Activated CD4-positive, CD25-positive, alpha-beta regulatory T cell treated with anti-CD3 and anti-CD28 coated beads, Interleukin-2, amount 50 U/mL, for 16 hours (primary cell): ENCODE measurements at regions not wholly inside any gene's neighbourhood (a gene's known extent, or its start where the extent isn't known, plus 50 kb on each side); places are given as distances from the start of the nearest gene placed in this dataset.
"Not testable (repeated sequence)": the region's sequence is repeated elsewhere in the genome, so short reads cannot be mapped to it uniquely, and the experiment has no call there.

ENCODE experiments used
- DNase-seq: peaks from one replicate; pipeline ENCODE4 v3.0.0-alpha.2; 2020; ENCODE audit warnings: low read depth, low spot score

- DNase-seq = no peak
Observed at GRCh38 chr4:140249351-140249750, 95.4 kb upstream of the MAML3 start.

- no peak for DNase-seq
Observed at GRCh38 chr4:140247237-140247636, 93.3 kb upstream of the MAML3 start.

- DNase-seq = no peak
Observed at GRCh38 chr4:140246216-140246615, 92.2 kb upstream of the MAML3 start.

- no peak for DNase-seq
Observed at GRCh38 chr4:140244328-140244727, 90.3 kb upstream of the MAML3 start.

- no peak for DNase-seq
Observed at GRCh38 chr4:140243278-140243753, 89.3 kb upstream of the MAML3 start.

- DNase-seq = no peak
Observed at GRCh38 chr4:140242357-140243277, 88.6 kb upstream of the MAML3 start.

GRCh38 chr4:140240237-140240636 is 86.3 kb upstream of the MAML3 start:
- DNase-seq = no peak

- no peak for DNase-seq
Observed at GRCh38 chr4:140239311-140239710, 85.3 kb upstream of the MAML3 start.

- no peak for DNase-seq
Observed at GRCh38 chr4:140238351-140239056, 84.5 kb upstream of the MAML3 start.

GRCh38 chr4:140237616-140238350 is 83.8 kb upstream of the MAML3 start:
- no peak for DNase-seq

- DNase-seq = no peak
Observed at GRCh38 chr4:140236654-140237169, 82.7 kb upstream of the MAML3 start.

- no peak for DNase-seq
Observed at GRCh38 chr4:140234697-140235060, 80.7 kb upstream of the MAML3 start.

- DNase-seq = no peak
Observed at GRCh38 chr4:140233791-140234696, 80.1 kb upstream of the MAML3 start.

- no peak for DNase-seq
Observed at GRCh38 chr4:140229881-140230280, 75.9 kb upstream of the MAML3 start.

- DNase-seq = no peak
Observed at GRCh38 chr4:140227286-140227685, 73.3 kb upstream of the MAML3 start.

GRCh38 chr4:140223056-140223810 is 69.2 kb upstream of the MAML3 start:
- DNase-seq = no peak

- DNase-seq = no peak
Observed at GRCh38 chr4:140222171-140222570, 68.2 kb upstream of the MAML3 start.

GRCh38 chr4:140220058-140220457 is 66.1 kb upstream of the MAML3 start:
- no peak for DNase-seq

GRCh38 chr4:140219567-140219966 is 65.6 kb upstream of the MAML3 start:
- no peak for DNase-seq

- DNase-seq = not testable (repeated sequence)
Observed at GRCh38 chr4:140219070-140219469, 65.1 kb upstream of the MAML3 start.
